Panc1 (cell line): ENCODE measurements at regions not wholly inside any gene's neighbourhood (a gene's known extent, or its start where the extent isn't known, plus 50 kb on each side); places are given as distances from the start of the nearest gene placed in this dataset.
"Not testable (repeated sequence)": the region's sequence is repeated elsewhere in the genome, so short reads cannot be mapped to it uniquely, and the experiment has no call there.

Experiments used
- ATAC-seq: fragments of 200-7000 bp; cut with Tn5 transposase; 2 replicates; pipeline ENCODE4 v1.9.1; 2020; ENCODE audit warnings: mild to moderate bottlenecking, moderate library complexity
- BruUV-seq: library from RNA; stranded (reverse); fragments of 400-500 nt; replicated peaks from 2 replicates; lab custom pipeline; 2021; lab: Mats Ljungman, UMichigan
- CTCF ChIA-PET: fragments of 300-600 bp; sonication (Branson Sonifier 250); formaldehyde crosslinking; loops from one replicate; lab custom pipeline; 2022; ENCODE audit warnings: antibody characterized with exemption; lab: Charles Lee
- POLR2A ChIA-PET: fragments of 300-600 bp; sonication (Branson Sonifier 250); formaldehyde crosslinking; loops from one replicate; lab custom pipeline; 2022; ENCODE audit warnings: antibody characterized with exemption; lab: Charles Lee
- DNase-seq: peaks from one replicate; pipeline ENCODE4 v3.0.0-alpha.2; 2010; ENCODE audit warnings: low read depth, low spot score
- H3K27ac ChIP-seq: 2 replicates; pipeline ENCODE4 v1.5.1; 2011; ENCODE audit warnings: mild to moderate bottlenecking, low read length, inconsistent platforms
- H3K27me3 ChIP-seq: fragments of 200-500 bp; sonication (Bioruptor generic); 2 replicates; pipeline ENCODE4 v1.6.0; 2014; ENCODE audit warnings: low read length, inconsistent platforms; ENCODE audit not compliant: control insufficient read depth, insufficient read depth
- H3K36me3 ChIP-seq: fragments of 200-500 bp; sonication (Bioruptor generic); 2 replicates; pipeline ENCODE4 v1.5.1; 2014; ENCODE audit warnings: inconsistent platforms, mild to moderate bottlenecking, low read length, moderate library complexity; ENCODE audit not compliant: control insufficient read depth, insufficient read depth
- H3K4me1 ChIP-seq: 2 replicates; pipeline ENCODE4 v1.5.1; 2011; ENCODE audit warnings: inconsistent platforms, mild to moderate bottlenecking, low read length, moderate library complexity; ENCODE audit not compliant: control insufficient read depth, insufficient read depth
- H3K4me3 ChIP-seq, 2 experiments: 2 replicates each; pipeline ENCODE4 v1.5.1; 2011 to 2012; ENCODE audit warnings: low read depth in 2 of 2, low read length in 2 of 2, mild to moderate bottlenecking in 2 of 2, inconsistent platforms in 1 of 2, moderate library complexity in 1 of 2
- H3K9me3 ChIP-seq: fragments of 200-500 bp; sonication (Bioruptor generic); 2 replicates; pipeline ENCODE4 v1.5.1; 2014; ENCODE audit warnings: low read depth, mild to moderate bottlenecking, inconsistent platforms, low read length, moderate library complexity; ENCODE audit not compliant: control insufficient read depth, insufficient read depth
- POLR2AphosphoS5 ChIP-seq: IDR thresholded peaks from 2 replicates; pipeline ENCODE4 v1.6.1; 2012; ENCODE audit warnings: mild to moderate bottlenecking, low read depth, low read length, moderate library complexity
- SIN3A ChIP-seq: IDR thresholded peaks from 2 replicates; pipeline ENCODE4 v1.6.1; 2012; ENCODE audit warnings: low read depth, mild to moderate bottlenecking, low read length, moderate library complexity, borderline replicate concordance; ENCODE audit not compliant: insufficient read depth
- TCF7L2 ChIP-seq: IDR thresholded peaks from 2 replicates; pipeline ENCODE4 v1.6.1; 2011; ENCODE audit warnings: mild to moderate bottlenecking, low read depth, low read length, inconsistent platforms
- in situ Hi-C: cut with HindIII; loops from 2 replicates; pipeline ENCODE4 v1.10.0; 2016; ENCODE audit warnings: low sequenced_read_pairs, low pct_unique_long_range_greater_than_20kb
- intact Hi-C: fragments of 100-400 bp; cut with micrococcal nuclease; formaldehyde crosslinking; loops from one replicate; pipeline ENCODE4 v1.10.0; 2022; ENCODE audit not compliant: unreplicated experiment
- TF ChIP-seq, protein P1 (sequence below), 2 experiments: IDR thresholded peaks; 2 replicates each; pipeline ENCODE4 v1.6.1; 2011 to 2012; ENCODE audit warnings: low read depth in 2 of 2, control low read depth in 1 of 2, low read length in 1 of 2, mild to moderate bottlenecking in 1 of 2, moderate library complexity in 1 of 2; ENCODE audit not compliant: insufficient read depth in 1 of 2
- TF ChIP-seq, protein P2 (sequence below): fragments of 450-650 bp; IDR thresholded peaks from 2 replicates; pipeline ENCODE4 v1.5.1; 2017; ENCODE audit warnings: mild to moderate bottlenecking

DNA sequence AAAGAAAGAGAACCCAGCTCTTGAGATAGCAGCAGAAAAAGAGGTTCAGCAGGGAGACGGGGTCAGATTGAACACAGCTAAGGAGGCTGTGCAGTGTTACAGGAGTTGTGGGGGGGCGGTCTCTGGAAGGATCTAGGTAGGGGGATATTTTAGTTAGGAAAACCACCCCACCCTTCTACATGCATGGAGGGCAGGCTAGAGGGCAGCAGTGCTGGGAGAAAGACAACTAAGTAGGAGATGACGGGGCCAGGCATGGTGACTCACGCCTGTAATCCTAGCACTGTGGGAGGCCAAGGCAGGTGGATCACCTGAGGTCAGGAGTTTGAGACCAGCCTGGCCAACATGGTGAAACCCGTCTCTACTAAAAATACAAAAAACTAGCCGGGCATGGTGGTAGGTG, 80.7 kb upstream of the KCNMA1 start:
- in situ Hi-C loops, ATAC-seq: not testable (repeated sequence)

DNA sequence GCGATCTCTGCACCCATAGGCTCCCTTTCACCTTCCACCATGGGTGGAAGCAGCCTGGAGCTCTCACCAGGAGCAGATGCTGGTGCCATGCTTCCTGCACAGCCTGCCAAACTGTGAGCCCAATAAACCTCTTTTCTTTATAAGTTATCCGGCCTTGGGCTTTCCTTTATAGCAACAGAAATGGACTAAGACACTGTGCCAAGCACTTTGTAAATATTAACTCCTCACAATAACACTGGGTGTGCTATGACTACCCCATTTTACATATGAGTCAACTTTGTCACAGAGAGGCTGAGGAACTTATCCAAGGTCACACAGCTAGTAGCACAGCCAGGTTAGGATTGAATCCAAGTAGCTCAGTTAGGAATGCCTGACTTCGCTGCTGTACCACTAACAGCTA, 79.7 kb upstream of the KCNMA1 start:
- Histone ChIP-seq H3K27ac (no peak overlapping the region), H3K27me3 (no peaks in the 10 kb centered on the region), H3K4me1 (no peaks in the 10 kb centered on the region), H3K4me3 (no peak overlapping the region), H3K36me3 (no peaks in the 10 kb centered on the region), H3K9me3 (no peaks in the 10 kb centered on the region)
- ATAC-seq (no peak), DNase-seq (no peak)
- intact Hi-C loops (no loop called here), in situ Hi-C loops (no loop called here)
- CTCF ChIA-PET: interaction anchor here (0.6 to 0.9 kb wide), 2 partner anchors 39 to 1954 kb away, joined by 3 to 4 read pairs; no protein-coding TSS in a partner anchor
- POLR2A ChIA-PET: no interaction called here
- TF ChIP-seq, protein P1, sequence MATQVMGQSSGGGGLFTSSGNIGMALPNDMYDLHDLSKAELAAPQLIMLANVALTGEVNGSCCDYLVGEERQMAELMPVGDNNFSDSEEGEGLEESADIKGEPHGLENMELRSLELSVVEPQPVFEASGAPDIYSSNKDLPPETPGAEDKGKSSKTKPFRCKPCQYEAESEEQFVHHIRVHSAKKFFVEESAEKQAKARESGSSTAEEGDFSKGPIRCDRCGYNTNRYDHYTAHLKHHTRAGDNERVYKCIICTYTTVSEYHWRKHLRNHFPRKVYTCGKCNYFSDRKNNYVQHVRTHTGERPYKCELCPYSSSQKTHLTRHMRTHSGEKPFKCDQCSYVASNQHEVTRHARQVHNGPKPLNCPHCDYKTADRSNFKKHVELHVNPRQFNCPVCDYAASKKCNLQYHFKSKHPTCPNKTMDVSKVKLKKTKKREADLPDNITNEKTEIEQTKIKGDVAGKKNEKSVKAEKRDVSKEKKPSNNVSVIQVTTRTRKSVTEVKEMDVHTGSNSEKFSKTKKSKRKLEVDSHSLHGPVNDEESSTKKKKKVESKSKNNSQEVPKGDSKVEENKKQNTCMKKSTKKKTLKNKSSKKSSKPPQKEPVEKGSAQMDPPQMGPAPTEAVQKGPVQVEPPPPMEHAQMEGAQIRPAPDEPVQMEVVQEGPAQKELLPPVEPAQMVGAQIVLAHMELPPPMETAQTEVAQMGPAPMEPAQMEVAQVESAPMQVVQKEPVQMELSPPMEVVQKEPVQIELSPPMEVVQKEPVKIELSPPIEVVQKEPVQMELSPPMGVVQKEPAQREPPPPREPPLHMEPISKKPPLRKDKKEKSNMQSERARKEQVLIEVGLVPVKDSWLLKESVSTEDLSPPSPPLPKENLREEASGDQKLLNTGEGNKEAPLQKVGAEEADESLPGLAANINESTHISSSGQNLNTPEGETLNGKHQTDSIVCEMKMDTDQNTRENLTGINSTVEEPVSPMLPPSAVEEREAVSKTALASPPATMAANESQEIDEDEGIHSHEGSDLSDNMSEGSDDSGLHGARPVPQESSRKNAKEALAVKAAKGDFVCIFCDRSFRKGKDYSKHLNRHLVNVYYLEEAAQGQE (IDR thresholded peaks at IDR 0.05; ENCODE audit: insufficient read depth in 1 of 2, low read depth in 2 of 2, low read length in 1 of 2): no peak
- TF ChIP-seq SIN3A (no peak), TCF7L2 (no peak), POLR2AphosphoS5 (no peak)
- TF ChIP-seq, protein P2, sequence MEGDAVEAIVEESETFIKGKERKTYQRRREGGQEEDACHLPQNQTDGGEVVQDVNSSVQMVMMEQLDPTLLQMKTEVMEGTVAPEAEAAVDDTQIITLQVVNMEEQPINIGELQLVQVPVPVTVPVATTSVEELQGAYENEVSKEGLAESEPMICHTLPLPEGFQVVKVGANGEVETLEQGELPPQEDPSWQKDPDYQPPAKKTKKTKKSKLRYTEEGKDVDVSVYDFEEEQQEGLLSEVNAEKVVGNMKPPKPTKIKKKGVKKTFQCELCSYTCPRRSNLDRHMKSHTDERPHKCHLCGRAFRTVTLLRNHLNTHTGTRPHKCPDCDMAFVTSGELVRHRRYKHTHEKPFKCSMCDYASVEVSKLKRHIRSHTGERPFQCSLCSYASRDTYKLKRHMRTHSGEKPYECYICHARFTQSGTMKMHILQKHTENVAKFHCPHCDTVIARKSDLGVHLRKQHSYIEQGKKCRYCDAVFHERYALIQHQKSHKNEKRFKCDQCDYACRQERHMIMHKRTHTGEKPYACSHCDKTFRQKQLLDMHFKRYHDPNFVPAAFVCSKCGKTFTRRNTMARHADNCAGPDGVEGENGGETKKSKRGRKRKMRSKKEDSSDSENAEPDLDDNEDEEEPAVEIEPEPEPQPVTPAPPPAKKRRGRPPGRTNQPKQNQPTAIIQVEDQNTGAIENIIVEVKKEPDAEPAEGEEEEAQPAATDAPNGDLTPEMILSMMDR: no peak
- no TSS peak for BruUV-seq

More for the DNA sequence above, 80.7 kb upstream of the KCNMA1 start:
- H3K27me3 ChIP-seq, H3K27ac ChIP-seq, POLR2A ChIA-PET, CTCF ChIA-PET, H3K9me3 ChIP-seq, BruUV-seq, H3K36me3 ChIP-seq, H3K4me1 ChIP-seq, H3K4me3 ChIP-seq, intact Hi-C loops, DNase-seq: not testable (repeated sequence)

DNA sequence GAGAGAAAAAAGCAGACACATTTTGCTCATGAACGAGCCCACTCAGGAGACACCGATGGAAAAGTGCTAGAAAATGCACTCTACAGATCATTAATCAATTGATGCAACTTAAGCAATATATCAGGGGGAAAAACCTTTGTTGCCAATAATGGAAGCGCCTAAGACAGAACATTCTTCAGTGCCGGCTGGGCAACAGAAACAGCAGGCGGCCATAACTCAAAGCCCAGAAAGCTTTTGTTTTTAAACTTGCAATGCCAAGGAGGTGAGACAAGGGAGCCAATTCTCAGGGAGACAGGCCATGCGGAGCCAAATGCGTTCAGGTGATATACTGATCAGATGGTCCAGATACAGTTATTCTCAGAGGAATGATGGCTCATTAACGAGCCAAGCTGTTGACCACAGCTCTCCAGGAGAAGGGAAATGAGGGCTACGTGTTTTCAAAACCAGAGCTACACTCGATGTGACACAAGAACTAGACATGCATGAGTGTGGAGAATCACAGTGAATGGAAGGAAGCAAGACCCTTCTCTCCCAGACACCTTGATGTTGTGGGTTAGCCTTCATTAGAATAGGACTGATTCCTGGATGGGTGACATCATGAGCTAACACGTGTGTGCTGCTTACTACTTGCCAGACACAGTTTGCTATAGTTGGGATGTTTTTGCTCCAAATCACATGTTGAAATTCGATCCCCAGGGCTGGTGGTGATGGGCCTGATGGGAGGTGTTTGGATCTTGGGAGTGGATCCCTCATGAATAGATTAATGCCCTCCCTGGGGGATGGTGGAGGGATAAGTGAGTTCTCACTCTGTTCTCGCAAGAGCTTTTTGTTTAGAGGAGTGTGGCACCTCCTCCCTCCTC, 79.1 kb upstream of the KCNMA1 start:
- CTCF ChIA-PET: interaction anchor here (0.6 to 1.0 kb wide), 3 partner anchors 40 to 1953 kb away, joined by 3 to 4 read pairs (median 3); no protein-coding TSS in a partner anchor
- no peaks in the 10 kb centered on the region for H3K4me1 ChIP-seq
- no peaks in the 10 kb centered on the region for H3K9me3 ChIP-seq
- no peaks in the 10 kb centered on the region for H3K36me3 ChIP-seq
- in situ Hi-C loops (no loop called here), intact Hi-C loops (no loop called here)
- no peak for ATAC-seq
- POLR2A ChIA-PET: interaction anchor here (0.6 kb wide), 1 partner anchor 211 kb away, joined by 6 read pairs; no protein-coding TSS in a partner anchor
- H3K27me3 ChIP-seq: no peaks in the 10 kb centered on the region
- no peak for DNase-seq
- no peak overlapping the region for H3K4me3 ChIP-seq
- BruUV-seq: no TSS peak
- no peak overlapping the region for H3K27ac ChIP-seq
- TF ChIP-seq, protein P1 (IDR thresholded peaks at IDR 0.05; ENCODE audit: insufficient read depth in 1 of 2, low read depth in 2 of 2, low read length in 1 of 2): no peak
- TF ChIP-seq SIN3A (no peak), TCF7L2 (no peak), POLR2AphosphoS5 (no peak)
- TF ChIP-seq, protein P2: no peak
